ENCODE measurements at regions not wholly inside any gene's neighbourhood (a gene's known extent, or its start where the extent isn't known, plus 50 kb on each side); places are given as distances from the start of the nearest gene placed in this dataset.
A peak's percentile ranks its signal among the peaks of the same experiment; 100 is the strongest.

DNA sequence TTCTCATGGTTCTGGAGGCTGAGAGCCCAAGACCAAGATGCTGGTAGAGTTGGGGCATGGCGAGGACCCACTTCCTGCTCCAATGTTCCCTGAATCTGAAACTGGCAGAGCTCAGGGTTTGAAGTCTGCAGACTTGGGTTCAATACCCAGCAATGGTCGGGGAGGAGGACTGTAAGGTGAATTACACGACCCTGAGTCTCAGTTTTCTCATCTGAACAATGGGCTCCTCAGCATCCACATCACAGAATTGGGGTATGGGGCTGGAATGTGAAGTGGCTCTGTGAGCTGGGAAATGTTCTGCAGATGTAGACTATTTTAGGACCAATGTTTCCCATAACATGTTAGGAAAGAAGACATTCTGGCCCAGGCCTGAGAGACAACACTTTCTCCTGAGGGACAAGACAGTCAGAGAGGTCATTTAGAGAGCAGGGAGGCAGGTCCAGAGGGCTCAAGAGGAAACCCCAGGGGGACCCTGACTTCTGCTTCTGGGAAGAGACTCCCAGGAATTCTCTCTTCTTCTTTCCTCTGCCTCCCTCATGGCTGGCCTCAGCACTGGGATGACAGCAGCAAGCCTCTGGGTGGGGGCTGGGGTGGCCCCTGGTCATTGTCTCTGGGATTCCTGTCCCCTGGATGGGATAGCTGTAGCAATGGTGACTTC lies 141.3 kb upstream of the PMEPA1 start:
- no peak for DNase-seq (ENCODE audit: extremely low spot score, unreplicated experiment)
- peaks cover 6% of the 10 kb centered on the region for H3K4me1 Mint-ChIP-seq (ENCODE audit: unreplicated experiment)
- H3K27ac Mint-ChIP-seq, result no peak overlapping the region
- H3K4me3 Mint-ChIP-seq, result no peak overlapping the region
- TF ChIP-seq, protein P1, sequence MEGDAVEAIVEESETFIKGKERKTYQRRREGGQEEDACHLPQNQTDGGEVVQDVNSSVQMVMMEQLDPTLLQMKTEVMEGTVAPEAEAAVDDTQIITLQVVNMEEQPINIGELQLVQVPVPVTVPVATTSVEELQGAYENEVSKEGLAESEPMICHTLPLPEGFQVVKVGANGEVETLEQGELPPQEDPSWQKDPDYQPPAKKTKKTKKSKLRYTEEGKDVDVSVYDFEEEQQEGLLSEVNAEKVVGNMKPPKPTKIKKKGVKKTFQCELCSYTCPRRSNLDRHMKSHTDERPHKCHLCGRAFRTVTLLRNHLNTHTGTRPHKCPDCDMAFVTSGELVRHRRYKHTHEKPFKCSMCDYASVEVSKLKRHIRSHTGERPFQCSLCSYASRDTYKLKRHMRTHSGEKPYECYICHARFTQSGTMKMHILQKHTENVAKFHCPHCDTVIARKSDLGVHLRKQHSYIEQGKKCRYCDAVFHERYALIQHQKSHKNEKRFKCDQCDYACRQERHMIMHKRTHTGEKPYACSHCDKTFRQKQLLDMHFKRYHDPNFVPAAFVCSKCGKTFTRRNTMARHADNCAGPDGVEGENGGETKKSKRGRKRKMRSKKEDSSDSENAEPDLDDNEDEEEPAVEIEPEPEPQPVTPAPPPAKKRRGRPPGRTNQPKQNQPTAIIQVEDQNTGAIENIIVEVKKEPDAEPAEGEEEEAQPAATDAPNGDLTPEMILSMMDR (conservative IDR thresholded peaks at IDR 0.05), result no peak
- H3K27me3 Mint-ChIP-seq, result peaks cover 26% of the 10 kb centered on the region
- no peaks in the 10 kb centered on the region for H3K36me3 Mint-ChIP-seq
- H3K9me3 Mint-ChIP-seq, result peaks cover 5% of the 10 kb centered on the region

DNA sequence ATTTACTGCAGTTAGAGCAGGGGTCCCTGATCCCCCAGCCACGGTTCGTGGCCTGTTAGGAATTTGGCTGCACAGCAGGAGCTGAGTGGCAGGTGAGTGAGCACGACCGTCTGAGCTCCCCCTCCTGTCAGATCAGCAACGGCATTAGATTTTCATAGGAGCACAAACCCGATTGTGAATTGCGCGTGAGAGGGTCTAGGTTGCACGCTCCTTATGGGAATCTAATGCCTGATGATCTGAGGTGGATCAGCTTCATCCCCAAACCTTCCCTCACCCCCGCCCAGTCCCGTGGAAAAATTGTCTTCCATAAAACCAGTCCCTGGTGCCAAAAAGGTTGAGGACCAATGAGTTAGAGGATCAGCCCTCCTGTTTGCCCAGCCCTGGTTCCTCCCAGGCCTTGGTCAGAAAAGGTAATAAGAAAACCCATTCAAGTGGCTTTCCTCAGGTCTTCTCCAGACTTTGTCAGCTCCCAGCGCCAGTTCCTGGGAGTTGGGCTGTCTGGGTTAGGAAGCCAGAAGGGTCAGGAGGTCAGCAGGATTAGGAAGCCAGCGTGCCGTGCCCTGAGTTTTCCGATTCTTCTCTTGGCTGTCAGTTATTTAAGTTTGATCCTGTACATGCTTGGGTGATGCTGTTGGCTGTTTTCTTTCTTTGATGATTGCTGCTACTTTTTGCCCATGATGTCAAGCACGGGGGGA lies 139.9 kb upstream of the PMEPA1 start:
- H3K27me3 Mint-ChIP-seq, result peaks cover 21% of the 10 kb centered on the region
- DNase-seq (ENCODE audit: extremely low spot score, unreplicated experiment), result peak; percentile 34
- no peaks in the 10 kb centered on the region for H3K36me3 Mint-ChIP-seq
- TF ChIP-seq, protein P1 (conservative IDR thresholded peaks at IDR 0.05), result no peak
- H3K27ac Mint-ChIP-seq, result no peak overlapping the region
- H3K4me3 Mint-ChIP-seq, result no peak overlapping the region
- peaks cover 6% of the 10 kb centered on the region for H3K4me1 Mint-ChIP-seq (ENCODE audit: unreplicated experiment)
- H3K9me3 Mint-ChIP-seq, result peaks cover 5% of the 10 kb centered on the region

DNA sequence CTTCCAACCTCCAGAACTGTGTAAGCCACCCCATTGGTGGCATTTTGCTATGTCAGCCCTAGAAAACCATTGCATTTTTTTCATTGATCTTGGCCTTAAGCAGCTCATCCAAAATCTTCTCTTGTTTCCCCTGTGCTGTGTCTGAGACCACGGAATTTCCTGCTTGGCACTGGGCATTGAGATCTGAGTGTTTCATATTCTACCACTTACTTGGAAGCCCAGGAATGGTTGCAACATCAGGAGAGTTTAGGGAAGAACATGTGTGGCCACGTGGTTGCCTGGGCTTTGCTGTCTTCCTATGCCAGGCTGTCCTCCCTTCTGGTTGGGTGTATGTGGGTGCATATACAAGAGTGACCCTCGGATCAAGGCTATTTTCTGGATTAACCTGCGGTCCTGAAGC lies 139.3 kb upstream of the PMEPA1 start:
- H3K27me3 Mint-ChIP-seq, result peaks cover 21% of the 10 kb centered on the region
- peaks cover 5% of the 10 kb centered on the region for H3K9me3 Mint-ChIP-seq
- DNase-seq (ENCODE audit: extremely low spot score, unreplicated experiment), result no peak

DNA sequence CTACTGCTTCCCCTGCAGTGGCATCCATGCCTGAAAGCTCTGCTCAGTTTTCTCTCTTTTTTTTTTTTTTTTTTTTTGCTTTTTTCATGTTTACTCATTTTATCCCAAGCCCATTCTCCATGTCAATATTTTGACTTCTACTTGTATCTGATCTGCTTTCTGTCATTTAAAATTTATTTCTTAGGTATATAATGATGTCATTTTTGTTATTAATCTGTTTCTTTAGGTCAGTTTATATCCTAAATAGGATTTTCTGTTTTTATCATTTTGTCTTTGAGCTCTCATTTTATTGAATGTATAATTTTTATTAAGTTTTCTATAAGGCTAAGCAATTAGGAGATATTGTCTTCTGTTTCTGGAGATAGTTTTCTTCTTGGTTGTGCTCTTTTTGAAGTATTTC lies 138.5 kb upstream of the PMEPA1 start:
- TF ChIP-seq, protein P1 (conservative IDR thresholded peaks at IDR 0.05), result no peak
- H3K36me3 Mint-ChIP-seq, result no peaks in the 10 kb centered on the region
- H3K4me3 Mint-ChIP-seq, result no peak overlapping the region
- peaks cover 5% of the 10 kb centered on the region for H3K9me3 Mint-ChIP-seq
- no peak overlapping the region for H3K27ac Mint-ChIP-seq
- DNase-seq (ENCODE audit: extremely low spot score, unreplicated experiment), result no peak
- peaks cover 6% of the 10 kb centered on the region for H3K4me1 Mint-ChIP-seq (ENCODE audit: unreplicated experiment)
- H3K27me3 Mint-ChIP-seq, result peaks cover 24% of the 10 kb centered on the region

More for the DNA sequence above, 139.3 kb upstream of the PMEPA1 start:
- Mint-ChIP-seq H3K27ac (no peak overlapping the region), H3K4me3 (no peak overlapping the region), H3K4me1 (ENCODE audit: unreplicated experiment) (peaks cover 6% of the 10 kb centered on the region), H3K36me3 (no peaks in the 10 kb centered on the region)
- TF ChIP-seq, protein P1 (conservative IDR thresholded peaks at IDR 0.05), result no peak

DNA sequence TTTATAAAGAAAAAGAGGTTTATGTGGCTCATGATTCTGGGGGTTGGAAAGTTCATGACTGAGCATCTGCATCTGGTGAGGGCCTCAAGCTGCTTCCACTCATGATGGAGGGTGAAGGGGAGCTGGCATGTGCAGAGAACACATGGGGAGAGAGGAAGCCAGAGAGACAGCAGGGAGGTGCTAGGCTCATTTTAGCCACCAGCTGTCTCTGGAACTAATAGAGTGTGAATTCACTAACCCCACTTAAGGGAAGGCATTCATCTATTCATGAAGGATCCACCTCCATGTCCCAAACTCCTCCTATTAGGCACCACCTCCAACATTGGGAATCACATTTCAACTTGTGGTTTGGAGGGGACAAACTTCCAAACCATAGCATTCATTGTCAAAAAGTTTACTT lies 137.3 kb upstream of the PMEPA1 start:
- no peaks in the 10 kb centered on the region for H3K36me3 Mint-ChIP-seq
- TF ChIP-seq, protein P1 (conservative IDR thresholded peaks at IDR 0.05), result no peak
- H3K4me3 Mint-ChIP-seq, result no peak overlapping the region
- peaks cover 23% of the 10 kb centered on the region for H3K27me3 Mint-ChIP-seq
- peaks cover 5% of the 10 kb centered on the region for H3K9me3 Mint-ChIP-seq
- H3K4me1 Mint-ChIP-seq (ENCODE audit: unreplicated experiment), result peaks cover 5% of the 10 kb centered on the region
- no peak overlapping the region for H3K27ac Mint-ChIP-seq
- DNase-seq (ENCODE audit: extremely low spot score, unreplicated experiment), result no peak

Data from type B pancreatic cell (in vitro differentiated cells).